COLO668 (cell line): ENCODE measurements at regions not wholly inside any gene's neighbourhood (a gene's known extent, or its start where the extent isn't known, plus 50 kb on each side); places are given as distances from the start of the nearest gene placed in this dataset.

Experiments used
- DNase-seq: peaks from one replicate; lab custom pipeline; 2025; ENCODE audit not compliant: unreplicated experiment; lab: John Stamatoyannopoulos, UW

DNA sequence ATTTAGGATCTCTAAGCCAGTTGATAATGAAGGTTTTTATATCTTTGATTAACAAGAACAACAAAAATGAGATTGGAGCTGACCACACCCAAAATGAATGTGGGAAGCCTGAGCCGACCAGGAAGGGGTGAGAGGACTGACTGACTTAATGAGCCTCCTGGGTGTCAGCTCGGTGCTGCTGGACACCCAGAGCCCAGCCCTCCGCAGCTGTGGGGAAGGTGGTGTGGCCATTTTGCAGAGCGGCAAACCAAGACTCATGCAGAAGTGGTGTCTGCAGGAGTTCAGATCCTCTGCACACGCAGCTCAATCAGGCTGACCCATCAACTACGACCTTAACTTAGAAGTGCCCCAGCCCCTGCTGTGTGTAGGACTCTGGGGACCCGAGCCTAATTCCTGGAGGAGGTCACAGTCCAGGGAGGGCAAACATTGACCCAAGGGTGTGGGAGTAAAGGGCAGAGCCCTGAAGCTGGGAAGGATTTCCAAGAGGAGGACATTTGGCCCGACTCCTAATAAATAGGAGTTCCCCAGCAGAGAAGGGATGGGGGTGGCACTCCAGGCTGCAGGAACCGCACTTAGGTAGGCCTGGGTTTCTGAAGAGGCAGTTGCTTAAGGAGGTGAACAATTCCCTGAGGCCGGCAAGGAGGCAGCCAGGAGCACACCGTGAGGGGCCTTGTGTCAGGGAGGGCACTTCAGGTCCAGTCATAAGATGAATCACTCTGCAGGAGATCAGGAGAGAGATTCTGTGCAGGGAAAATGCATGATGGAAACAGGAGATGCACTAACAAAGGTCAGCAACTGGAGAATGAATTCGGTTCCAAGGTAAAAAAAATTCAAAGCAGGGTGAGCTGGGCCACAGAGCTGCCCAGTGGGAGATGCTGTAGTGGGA, 197.1 kb upstream of the TPM1 start:
- no peak for DNase-seq

DNA sequence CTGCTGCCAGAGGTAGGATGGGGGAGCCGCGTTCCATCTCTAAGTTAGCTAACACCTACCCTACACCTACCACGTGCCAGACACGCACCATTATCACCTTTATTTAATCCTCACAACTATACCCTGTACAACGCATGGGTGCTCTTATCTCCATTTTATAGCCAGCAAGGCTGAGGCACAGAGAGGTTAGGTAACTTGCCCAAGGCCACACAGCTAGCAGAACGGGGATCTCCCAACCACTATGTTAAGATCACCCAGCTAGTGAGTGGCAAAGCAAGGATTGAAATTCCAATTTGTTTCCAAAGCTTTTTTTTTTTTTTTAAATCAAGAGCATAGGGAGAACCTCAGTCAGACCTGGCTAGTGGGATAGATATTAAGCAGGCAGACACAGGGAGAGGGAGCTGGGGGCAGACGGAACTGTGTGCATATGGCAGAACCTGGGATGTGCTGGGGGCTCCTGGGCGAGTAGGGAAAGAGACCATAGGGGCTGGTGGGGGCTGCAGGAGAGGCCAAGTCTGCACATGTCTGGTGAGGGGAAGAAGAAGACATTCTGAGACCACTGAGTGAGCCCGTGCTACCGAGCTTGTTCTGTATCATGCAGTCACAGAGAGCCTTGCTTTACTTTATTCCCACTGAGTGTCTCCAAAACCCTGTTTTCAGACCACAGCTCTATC, 196.3 kb upstream of the TPM1 start:
- DNase-seq, result no peak

- no peak for DNase-seq
These were observed 195.6 kb upstream of the TPM1 start for GRCh38 chr15:62846805-62847495.

- DNase-seq, result peak; percentile 55
These were observed 194.6 kb upstream of the TPM1 start for GRCh38 chr15:62847900-62848489.

DNA sequence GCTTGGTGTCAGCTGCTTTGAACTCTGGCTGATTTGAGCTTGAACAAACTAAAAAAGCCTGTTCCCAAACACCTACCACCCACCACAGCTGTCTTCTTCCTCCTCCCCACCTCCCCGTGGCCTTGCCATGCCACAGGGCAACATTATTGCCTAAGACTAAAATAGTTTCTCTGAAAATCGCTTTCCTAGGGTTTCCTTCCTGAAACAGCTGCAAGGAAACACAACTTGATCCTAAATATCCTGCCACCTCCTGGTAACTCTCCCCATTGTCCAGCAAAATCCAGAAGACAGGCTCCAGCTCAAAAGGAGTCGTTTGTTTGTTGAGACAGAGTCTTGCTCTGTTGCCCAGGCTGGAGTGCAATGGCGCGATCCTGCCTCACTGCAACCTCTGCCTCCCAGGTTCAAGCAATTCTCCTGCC, 193.9 kb upstream of the TPM1 start:
- DNase-seq, result no peak

GRCh38 chr15:62849316-62850106, 193.0 kb upstream of the TPM1 start:
- no peak for DNase-seq

- DNase-seq, result no peak
These were observed 192.2 kb upstream of the TPM1 start for GRCh38 chr15:62850318-62850717.

GRCh38 chr15:62850791-62851291, 191.7 kb upstream of the TPM1 start:
- DNase-seq, result no peak

- no peak for DNase-seq
These were observed 189.3 kb upstream of the TPM1 start for GRCh38 chr15:62853114-62853840.

DNA sequence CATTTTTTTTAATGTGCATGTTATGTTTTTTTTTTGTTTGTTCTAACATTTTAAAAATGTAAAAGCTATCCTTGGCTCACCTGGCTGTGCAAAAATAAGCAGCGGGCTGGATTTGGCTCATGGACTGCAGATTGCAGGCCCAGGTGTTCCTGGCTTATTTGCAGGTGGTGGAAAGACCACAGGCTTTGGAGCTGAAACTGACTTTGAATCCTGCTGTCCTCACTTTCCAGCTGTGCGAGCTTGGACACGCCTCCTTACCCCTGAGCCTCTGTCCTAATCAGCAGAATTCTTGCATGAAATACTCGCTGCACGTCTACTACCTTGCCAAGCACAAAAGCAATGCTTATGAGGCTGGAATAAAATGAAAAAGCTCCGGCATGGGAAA, 188.7 kb upstream of the TPM1 start:
- no peak for DNase-seq

- no peak for DNase-seq
These were observed 188.0 kb upstream of the TPM1 start for GRCh38 chr15:62854420-62855084.

DNA sequence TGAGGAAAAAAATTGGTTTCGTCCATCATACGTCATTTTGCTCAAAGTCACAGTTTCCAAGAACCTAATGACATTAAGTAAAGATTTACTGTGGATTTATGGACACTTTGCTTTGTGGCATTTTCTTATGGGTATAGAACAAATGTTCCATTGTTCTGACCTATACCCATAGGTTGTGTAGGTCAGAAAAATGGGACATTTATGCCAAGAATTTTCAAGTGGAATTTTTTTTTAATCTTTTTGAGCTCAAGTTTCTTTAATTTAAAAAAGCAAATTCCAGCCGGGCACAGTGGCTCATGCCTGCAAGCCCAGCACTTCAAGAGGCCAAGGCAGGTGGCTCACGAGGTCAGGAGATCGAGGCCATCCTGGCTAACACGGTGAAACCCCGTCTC, 187.5 kb upstream of the TPM1 start:
- DNase-seq, result no peak

GRCh38 chr15:62856466-62857246, 185.9 kb upstream of the TPM1 start:
- no peak for DNase-seq

DNA sequence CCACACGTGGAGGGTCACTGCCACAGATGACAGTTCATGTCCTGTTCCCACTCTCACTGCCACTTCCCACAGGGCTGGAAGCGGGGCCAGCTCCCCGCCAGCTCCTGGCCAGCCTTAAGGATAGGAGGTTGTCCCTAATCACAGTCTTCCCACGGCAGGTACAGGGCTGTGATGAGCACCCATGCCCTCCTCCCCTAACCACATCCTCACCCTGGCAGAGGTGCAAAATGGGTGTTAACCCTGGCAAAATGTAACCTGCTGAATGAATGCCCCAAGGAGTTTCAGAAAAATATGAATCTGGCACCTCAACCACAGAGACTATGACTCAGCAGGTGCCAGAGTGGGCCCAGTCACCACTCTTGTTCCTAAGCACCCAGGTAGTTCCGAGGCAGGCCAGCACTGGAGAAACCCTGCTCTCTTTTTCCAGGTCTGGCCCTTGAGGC, 185.1 kb upstream of the TPM1 start:
- DNase-seq, result no peak

GRCh38 chr15:62858343-62858742, 184.2 kb upstream of the TPM1 start:
- DNase-seq, result no peak

DNA sequence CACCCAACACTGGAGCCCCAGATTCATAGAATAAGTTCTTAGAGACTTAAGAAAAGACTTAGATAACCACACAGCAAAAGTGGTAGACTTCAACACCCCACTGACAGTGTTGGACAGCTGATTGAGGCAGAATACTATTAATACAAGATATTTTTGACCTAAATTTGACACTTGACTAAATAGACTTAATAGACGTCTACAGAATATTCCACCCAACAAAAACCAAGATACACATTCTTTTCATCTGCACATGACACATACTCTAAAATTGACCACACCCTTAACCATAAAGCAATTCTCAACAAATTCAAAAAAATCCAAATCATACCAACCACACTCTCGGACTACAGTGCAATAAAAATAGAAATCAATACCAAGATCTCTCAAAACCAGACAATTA, 179.8 kb upstream of the TPM1 start:
- no peak for DNase-seq

DNA sequence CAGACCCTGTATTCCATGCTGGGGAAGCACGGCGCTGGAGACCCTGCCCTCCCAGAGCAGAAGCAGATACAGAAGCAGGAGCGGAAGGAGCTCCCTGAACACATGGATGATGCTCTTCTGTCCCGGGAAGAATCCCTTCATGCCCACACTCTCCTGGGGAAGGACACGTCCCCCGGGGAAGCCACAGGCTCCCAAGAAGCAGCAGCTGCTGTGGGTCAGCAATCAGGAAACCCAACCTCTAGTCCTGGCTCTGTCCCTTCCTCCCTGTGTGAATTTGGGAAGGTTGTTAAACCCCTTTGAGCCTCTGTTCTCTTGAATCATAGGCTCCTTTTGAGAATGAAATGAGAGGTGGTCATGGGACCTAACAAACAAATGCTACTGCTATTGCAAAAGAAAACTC, 176.2 kb upstream of the TPM1 start:
- no peak for DNase-seq

GRCh38 chr15:62867844-62868243, 174.7 kb upstream of the TPM1 start:
- no peak for DNase-seq

GRCh38 chr15:62868507-62868906, 174.0 kb upstream of the TPM1 start:
- DNase-seq, result no peak
